Endometrium (tissue), 2 donors: ENCODE measurements at regions not wholly inside any gene's neighbourhood (a gene's known extent, or its start where the extent isn't known, plus 50 kb on each side); places are given as distances from the start of the nearest gene placed in this dataset.
"Not testable (repeated sequence)": the region's sequence is repeated elsewhere in the genome, so short reads cannot be mapped to it uniquely, and the experiment has no call there.

Experiments used
- FAIRE-seq: peaks from 2 replicates; lab custom pipeline; 2012; peaks lifted over from hg19 to GRCh38; lab: Jason Lieb, UNC
- donor health status: control.
- donor health status: control.

- no peak for FAIRE-seq
These were observed 446.3 kb downstream of the PREX1 start for GRCh38 chr20:48381353-48382120.

GRCh38 chr20:48380661-48381060 is 447.1 kb downstream of the PREX1 start:
- FAIRE-seq = no peak

GRCh38 chr20:48378976-48379675 is 448.7 kb downstream of the PREX1 start:
- no peak for FAIRE-seq

GRCh38 chr20:48377940-48378339 is 449.9 kb downstream of the PREX1 start:
- FAIRE-seq = no peak

- no peak for FAIRE-seq
These were observed 452.0 kb downstream of the PREX1 start for GRCh38 chr20:48375804-48376203.

GRCh38 chr20:48374991-48375595 is 452.7 kb downstream of the PREX1 start:
- no peak for FAIRE-seq

- not testable (repeated sequence) for FAIRE-seq
These were observed 453.5 kb downstream of the PREX1 start for GRCh38 chr20:48374031-48374907.

GRCh38 chr20:48373555-48373934 is 454.3 kb downstream of the PREX1 start:
- no peak for FAIRE-seq

- FAIRE-seq = not testable (repeated sequence)
These were observed 454.8 kb downstream of the PREX1 start for GRCh38 chr20:48372851-48373554.

GRCh38 chr20:48371211-48371610 is 456.6 kb downstream of the PREX1 start:
- no peak for FAIRE-seq

GRCh38 chr20:48368580-48369021 is 459.2 kb downstream of the PREX1 start:
- FAIRE-seq = not testable (repeated sequence)

GRCh38 chr20:48367541-48368358 is 460.0 kb downstream of the PREX1 start:
- not testable (repeated sequence) for FAIRE-seq

GRCh38 chr20:48366230-48366629 is 461.6 kb downstream of the PREX1 start:
- FAIRE-seq = no peak

GRCh38 chr20:48364688-48365421 is 462.9 kb downstream of the PREX1 start:
- FAIRE-seq = no peak

- FAIRE-seq = no peak
These were observed 463.7 kb downstream of the PREX1 start for GRCh38 chr20:48364055-48364454.

- FAIRE-seq = no peak
These were observed 467.3 kb downstream of the PREX1 start for GRCh38 chr20:48360342-48360975.

- FAIRE-seq = no peak
These were observed 468.0 kb downstream of the PREX1 start for GRCh38 chr20:48359692-48360341.

GRCh38 chr20:48359055-48359390 is 468.8 kb downstream of the PREX1 start:
- not testable (repeated sequence) for FAIRE-seq
